ENCODE measurements at regions not wholly inside any gene's neighbourhood (a gene's known extent, or its start where the extent isn't known, plus 50 kb on each side); places are given as distances from the start of the nearest gene placed in this dataset.

DNA sequence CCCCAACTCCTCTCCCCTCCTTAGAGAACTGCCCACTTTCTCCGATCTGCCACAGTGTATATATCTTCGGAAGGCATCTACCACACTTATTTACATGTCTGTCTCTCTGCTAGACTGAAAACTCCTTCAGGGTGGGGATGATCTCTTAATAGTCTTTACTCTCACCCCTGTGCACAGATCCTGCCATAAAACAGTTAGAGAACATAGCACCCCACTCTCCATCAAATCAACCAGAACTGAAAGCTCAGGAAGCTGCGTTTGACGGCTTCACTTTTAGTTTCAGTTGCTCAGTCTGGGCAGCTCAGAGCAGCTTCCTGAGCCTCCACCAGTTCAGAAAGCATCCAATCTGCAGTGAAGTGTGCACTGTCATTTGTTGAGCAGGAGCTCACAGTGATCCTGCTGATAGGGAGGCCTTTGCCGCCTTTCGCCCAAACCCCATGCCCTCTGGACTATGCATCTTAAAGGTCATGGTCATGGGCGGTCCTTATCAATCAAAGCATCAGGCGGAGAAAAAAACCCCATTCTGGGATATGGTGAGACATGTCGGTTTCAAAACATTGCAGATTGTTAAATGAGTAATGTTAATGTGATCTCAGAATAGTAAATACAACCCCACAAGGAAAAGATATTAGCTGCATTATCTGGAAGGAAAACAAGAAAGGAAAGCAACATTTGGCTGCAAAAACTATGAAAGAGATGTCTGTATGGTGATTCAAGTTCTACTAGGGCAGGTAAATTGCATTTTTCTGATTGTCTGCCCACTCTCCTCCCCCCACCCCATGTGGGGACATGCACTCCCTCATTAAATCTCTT lies 167.1 kb upstream of the ADO start:
- intact Hi-C loops (cut with DNase I), result no loop called here
- ATAC-seq (peak; percentile 55), DNase-seq (ENCODE audit: missing footprints) (no peak)

DNA sequence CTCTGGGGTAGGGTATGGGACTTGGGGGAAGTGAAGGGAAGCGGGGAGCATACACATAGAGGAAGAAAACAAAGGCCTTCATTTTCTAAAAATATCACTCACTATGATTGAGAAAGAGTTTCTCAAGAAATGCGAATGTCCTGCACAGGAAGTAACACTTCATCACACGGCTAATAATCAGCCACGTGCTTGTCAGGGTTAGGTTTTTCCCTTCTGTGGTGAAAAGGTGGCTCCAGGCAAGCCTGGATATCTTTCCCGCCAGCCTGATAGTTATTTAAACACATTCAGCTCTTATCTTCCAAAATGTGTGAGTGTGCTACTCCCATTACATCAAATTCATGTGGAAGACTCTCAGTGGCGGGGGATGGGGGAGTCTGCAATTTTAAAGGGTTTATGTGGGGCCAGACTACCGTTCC lies 166.4 kb upstream of the ADO start:
- DNase-seq (ENCODE audit: missing footprints), result no peak
- ATAC-seq, result peak; percentile 67
- intact Hi-C loops (cut with DNase I), result no loop called here

DNA sequence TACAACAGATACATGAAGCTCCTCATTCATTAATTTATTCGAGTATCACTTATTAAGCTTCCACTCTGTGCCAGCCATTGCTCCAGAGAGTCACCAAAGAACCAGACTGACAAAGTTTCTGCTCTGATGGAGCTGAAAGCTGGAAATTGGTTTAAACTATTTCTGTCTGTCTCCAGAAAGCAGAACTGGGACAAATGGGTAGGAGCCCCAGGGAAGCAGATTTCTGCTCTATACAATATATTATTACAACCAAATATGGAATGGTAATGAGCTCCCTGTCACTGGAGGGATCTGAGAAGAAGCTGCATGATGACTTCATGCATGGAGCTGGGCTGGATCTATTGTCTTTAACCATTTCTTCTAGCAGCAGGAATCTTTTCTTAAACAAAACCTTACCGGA lies 165.4 kb upstream of the ADO start:
- intact Hi-C loops (cut with DNase I), result no loop called here
- DNase-seq (ENCODE audit: missing footprints), result no peak

DNA sequence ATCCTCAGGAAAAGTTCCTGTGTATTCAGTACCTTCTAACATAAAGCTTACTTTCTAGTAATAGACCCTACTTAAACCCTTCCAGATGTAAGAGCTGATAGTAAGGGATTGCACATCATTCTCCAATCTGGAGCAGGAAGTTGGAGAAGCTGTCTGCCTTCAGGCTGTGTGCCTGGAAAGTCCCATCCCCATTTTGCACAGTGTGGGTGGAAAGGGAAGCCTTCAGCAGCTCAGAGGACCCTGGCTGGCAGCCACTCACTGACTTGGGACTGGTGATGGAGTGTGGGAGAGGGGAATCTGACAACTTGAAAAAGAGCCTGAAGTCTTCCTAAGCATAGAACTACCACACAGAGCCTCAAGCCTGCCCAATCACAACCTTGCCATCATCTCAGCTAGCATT lies 164.1 kb upstream of the ADO start:
- no peak for ATAC-seq

More for the DNA sequence above, 165.4 kb upstream of the ADO start:
- no peak for ATAC-seq

DNA sequence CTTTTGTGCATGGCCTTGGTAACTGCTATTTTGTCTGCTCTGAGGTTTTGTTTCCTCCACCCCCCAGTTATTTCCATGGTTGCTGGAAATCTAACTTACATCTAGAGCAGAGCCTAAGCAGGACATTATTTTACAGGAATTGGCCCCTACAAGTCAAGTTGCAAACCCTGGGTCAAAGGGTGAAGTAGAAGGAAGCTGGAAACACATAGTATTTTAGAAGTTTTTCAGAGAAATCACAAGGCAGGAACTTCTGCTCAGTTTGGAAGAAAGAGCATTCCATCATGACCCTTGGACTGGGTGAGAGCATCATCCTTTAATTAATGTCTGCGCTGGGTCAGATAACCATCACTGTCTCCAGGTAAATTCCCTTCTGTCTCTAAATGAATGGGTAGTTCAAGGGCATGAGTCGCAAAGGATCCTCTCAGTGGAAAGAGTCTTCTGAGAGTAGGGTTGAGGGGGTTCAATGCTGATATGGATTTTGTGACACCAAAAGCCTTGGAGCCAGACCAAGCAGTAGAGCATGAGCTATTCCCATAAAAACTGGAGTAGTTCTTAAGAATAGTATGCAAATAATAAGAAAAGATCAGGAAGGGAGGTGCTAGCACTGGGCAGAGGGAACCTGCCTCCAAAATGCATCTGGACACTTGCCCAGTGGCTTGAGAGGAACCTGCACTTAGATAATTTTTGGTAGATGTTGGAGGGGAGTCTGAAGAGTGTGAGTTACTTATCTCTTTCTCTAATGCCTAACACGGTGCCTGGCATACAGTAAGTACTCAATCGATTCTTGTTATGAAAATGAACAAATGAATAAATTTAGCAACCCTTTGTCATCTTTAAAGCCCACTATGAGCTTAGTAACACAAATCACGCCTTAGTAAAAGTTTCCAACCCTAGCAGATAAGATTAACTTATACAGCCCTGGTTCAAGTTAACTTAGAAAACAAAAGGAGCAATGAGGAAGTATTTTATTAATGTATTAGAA lies 160.6 kb upstream of the ADO start:
- DNase-seq (ENCODE audit: missing footprints), result no peak
- no peak for ATAC-seq
- intact Hi-C loops (cut with DNase I), result no loop called here

More for the DNA sequence above, 164.1 kb upstream of the ADO start:
- intact Hi-C loops (cut with DNase I), result no loop called here
- DNase-seq (ENCODE audit: missing footprints), result no peak

DNA sequence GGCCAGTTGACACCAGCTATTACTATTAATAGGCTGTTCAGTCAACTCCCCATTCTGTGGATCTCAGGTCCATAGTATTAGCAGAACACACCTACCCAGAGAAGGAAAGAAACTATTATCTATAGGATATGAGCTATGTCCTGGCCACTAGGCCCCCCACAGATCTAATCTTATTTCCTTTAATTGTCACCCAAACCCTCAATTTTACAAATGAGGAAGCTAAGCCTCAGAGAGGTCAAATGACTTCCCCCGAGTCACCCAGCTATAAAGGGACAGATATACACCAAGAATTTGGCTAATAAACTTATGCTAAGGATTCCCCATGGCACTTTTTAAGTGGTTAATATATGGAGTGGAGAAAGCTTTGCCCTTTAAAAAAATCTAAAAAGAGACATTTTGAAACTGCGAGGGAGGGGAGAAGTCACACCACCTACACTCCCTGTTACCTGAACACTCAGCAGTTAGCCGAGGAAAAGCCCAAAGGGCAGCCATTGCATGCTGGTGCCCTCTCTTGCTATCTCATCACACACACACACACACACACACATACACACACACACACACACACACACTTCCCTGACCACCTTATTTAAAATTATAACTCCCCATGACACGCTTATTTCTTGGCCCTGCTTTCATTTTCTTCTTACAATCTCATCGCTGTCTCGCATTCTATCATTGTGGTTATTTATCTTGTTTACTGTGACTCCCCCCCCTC lies 157.0 kb upstream of the ADO start:
- ATAC-seq, result no peak
- intact Hi-C loops (cut with DNase I), result no loop called here

DNA sequence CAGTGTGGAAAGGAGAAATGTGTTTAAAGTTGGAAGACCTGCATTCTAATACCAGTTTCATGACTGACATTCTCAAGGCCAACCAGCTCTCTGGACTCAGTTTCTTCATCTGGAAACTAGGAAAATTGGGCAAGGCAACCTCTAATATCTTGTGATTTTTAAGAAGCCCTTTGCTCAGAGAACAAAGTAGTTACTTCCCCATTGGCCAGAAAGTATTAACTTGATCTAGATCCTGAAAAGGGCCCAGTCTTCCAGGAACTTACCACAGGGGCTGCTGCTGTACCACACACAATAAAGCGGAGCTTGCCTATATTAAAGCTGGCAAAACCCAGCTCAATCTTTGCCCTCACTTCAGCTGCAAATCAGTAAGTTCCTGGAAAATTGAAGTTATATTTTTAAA lies 155.6 kb upstream of the ADO start:
- intact Hi-C loops (cut with DNase I), result no loop called here
- ATAC-seq (no peak), DNase-seq (ENCODE audit: missing footprints) (no peak)

More for the DNA sequence above, 157.0 kb upstream of the ADO start:
- DNase-seq (ENCODE audit: missing footprints), result no peak

DNA sequence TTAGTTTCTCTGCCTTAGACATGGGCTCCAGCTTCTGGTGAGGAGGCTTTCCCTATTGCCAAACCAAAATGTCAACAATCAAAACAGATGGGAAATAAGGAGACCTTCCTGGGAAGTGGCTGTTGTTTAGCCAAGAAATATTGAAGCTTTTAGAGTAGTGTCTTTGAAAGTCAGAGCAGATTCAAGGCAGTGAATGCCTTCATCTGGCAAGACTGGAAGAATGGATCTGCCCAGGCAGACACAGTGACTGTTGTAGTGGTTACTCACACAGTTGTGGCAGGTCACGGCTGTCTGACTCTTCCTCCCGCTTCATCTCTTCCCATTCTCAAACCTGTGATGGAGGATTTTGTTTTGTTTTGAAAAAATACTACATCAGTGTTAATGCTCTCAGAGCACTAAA lies 154.1 kb upstream of the ADO start:
- intact Hi-C loops (cut with DNase I), result no loop called here
- DNase-seq (ENCODE audit: missing footprints) (no peak), ATAC-seq (no peak)

DNA sequence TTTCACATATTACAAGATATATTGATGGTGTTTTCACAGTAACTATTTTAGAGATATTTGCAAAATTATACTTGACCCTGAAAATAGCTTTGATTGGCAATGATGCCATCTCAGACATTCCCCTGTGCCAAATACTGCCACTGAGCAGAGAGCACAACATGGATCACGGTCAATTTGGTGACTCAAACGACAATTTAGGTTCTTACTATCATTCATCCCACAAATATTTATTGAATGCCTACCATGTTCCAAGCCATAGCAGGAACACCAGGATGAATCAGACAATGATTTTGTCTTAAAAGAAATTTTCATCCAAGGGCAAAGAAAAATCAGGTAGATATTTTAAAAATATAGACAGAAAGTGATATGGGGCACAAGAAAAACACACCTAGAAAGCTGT lies 153.2 kb upstream of the ADO start:
- DNase-seq (ENCODE audit: missing footprints), result no peak
- intact Hi-C loops (cut with DNase I), result no loop called here
- ATAC-seq, result no peak

DNA sequence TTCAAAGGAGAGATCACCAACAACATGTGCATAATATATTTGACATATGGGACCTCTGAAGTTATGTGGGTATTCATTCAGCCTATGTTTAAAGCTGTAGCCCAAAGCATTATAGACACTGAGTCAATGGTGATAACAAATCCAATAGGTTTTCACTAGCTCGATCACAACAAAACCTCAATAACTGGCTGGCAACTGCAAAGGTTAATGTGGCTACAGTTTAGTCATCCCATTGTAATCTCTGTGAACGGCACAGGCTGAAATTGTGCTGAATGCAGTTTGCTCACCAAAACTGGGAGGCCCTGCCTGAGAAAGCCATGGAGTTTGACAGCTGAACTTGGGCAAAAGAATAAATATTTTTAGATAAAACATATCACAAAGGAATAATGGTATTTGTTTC lies 152.4 kb upstream of the ADO start:
- DNase-seq (ENCODE audit: missing footprints) (no peak), ATAC-seq (no peak)
- intact Hi-C loops (cut with DNase I), result no loop called here

DNA sequence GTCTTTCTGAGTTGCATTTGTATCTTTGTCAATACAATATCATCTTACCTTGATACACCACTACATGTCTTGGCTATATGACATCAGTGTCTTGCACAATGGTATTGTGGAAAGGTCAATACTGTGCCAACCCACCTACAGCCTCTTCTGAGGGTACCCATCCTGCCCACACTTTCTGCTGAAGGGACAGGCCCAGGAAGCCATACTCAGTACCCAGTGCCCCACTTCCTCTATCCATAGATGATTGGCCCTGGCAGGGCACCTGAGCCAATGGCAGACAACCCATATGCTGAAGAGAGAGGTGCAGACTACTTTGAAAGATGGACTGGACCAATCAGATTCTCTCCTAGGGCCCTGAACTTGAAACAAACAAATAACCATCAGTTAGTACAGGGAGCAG lies 152.0 kb upstream of the ADO start:
- intact Hi-C loops (cut with DNase I), result no loop called here
- DNase-seq (ENCODE audit: missing footprints) (no peak), ATAC-seq (no peak)

DNA sequence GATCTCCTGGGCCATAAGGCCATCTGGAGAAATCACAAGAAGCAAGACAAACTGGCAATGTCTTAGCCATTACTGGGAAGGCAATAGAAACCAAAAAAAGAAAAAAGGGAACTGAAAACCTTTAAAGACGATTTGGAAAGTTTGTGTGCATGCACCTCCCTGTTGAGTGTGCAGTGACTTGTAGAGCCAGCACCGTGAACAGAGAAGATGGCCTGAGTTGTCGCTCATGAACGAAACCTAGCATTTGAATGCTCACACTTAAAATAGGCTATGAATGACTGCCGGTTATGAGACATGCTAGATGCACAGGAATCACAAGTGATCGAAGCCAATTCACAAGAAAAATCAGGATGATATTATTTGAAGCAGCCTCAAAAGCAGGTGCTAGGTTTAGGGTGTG lies 151.3 kb upstream of the ADO start:
- DNase-seq (ENCODE audit: missing footprints), result no peak
- no peak for ATAC-seq
- intact Hi-C loops (cut with DNase I), result no loop called here

DNA sequence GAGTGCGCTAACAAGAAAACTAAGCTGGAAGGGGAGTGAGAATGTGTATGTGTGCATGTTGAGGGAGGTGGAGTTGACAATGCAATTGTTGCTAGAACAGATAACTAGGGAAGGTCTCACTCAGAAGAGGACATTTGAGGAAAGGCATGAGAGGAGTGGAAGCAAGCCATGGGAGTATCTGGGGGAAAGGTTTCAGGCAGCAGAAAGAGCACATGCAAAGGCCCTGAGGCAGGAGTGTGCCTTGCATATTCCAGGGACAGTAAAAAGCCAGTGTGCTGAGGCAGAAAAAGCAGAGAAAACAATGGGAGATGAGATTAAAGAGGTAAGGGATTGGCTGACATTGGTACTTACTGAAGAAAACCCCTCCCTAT lies 149.6 kb upstream of the ADO start:
- DNase-seq (ENCODE audit: missing footprints) (no peak), ATAC-seq (no peak)
- intact Hi-C loops (cut with DNase I), result no loop called here

DNA sequence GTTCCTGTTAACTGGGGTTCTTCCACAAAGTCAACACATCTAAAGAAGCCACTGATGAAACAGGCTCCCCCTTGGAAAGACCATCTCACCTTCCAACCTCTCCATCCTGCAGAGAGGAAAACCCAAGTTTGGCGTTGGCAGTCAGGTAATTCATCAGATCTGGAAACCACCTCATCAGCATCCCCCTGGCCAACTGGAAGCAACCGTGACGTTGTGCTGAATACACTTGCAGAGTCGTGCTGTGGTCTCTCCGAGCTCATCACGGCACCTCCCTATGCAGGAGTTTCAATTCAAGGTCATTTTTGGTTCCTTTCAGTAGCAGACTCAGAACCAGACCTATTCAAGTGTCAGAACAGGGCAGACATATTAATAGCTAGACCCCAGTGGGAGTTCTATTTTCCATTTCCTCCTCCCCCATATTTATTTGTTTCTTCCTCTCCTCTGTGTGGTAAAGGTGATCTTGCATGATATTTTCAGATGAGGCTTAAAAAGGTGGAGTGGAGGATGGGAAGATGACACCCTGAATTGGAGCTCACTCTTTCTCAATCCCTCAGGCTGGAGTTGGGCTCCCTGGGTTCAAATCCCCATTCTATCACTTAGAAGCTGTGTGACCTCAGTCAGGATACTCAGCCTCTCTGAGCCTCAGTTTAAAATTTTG lies 149.1 kb upstream of the ADO start:
- intact Hi-C loops (cut with DNase I), result no loop called here
- DNase-seq (ENCODE audit: missing footprints) (no peak), ATAC-seq (no peak)

DNA sequence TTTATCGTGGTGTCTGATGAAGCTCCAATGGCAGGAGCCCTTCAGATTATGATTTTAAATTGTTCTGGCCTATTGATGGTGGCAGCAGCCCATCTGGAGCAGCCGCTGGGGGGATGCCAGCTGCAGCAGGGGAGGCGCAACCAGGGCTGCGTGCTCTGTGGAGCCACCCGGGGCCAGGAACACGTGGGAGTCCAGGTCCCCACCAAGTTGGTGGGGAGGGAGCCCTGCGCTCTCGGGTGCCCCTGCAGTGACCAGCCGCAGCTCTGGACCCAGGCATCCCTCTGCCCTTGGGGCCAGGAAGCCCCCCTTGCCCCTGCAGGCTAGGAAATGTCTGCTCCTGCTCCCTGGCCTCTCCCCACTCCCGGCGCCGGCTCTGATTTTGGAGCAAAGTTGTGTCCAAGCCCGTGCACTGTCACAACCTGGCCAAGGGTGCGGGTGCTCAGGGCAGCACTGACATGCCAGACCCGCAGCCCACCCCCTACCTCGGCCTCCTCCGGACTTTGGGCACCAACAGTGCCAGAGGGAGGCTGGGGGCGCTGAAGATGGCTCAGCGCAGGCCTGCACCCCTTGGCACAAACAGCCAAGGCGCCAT lies 147.2 kb upstream of the ADO start:
- ATAC-seq, result no peak
- intact Hi-C loops (cut with DNase I), result no loop called here
- no peak for DNase-seq (ENCODE audit: missing footprints)

DNA sequence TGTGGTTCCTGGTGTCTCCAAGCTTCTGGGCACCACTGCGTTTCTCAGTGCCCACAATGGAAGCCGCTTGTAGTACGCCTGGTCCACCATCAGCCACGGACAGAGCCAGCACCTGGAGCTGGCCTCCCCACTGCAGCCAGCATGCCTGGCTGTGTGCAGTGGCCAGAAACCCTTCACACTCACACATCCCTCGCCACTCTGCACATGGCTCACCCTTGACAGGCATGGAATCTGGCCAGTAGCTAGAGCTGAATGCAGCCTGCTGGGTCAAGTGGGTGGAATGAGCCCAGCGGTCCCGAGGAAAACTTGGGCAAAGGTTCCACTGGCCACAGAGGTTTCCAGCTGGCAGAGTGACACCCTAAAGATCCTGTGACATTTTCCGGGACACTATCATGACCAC lies 146.0 kb upstream of the ADO start:
- peak; percentile 95 for ATAC-seq
- peak; percentile 70 for DNase-seq (ENCODE audit: missing footprints)

DNA sequence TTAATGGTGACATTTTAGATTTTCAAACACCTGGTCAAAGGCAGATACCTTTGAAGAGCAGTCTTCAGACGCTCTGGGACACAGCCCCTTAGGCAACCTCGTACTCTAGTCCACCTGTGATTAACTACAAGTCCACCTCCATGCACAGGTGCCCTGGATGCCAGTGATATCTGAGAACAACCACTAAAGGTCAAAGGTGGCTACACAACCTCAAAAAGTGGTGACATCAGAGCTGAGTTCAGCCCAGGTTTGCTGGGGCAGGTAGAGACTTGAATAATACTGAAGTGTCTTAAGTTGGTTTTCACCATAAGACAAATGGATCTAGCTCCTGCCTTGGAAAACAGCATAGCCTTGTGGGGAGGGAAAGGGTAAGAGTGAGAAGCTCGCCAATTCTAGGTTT lies 143.4 kb upstream of the ADO start:
- ATAC-seq (no peak), DNase-seq (ENCODE audit: missing footprints) (no peak)
- intact Hi-C loops (cut with DNase I), result no loop called here

More for the DNA sequence above, 146.0 kb upstream of the ADO start:
- intact Hi-C loops (cut with DNase I), result no loop called here

DNA sequence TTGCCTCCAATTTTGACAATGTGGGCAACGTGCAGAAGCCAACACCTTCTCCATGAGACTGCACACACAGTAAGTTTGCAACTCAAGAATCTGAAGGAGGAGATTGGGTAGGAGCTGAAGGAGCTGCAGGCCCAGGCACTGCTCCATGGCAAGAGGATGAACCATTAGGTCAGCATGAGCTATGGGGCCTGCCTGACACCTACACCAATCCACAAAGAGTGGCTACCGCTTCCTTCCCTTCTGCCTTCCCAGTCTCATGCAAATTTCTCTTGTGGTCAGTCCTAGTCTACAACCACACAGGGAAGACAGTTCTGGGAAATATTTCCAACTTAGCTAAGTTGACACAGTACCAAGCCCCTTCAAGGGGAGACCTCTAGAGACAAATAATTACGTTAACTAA lies 142.0 kb upstream of the ADO start:
- ATAC-seq, result no peak
- DNase-seq (ENCODE audit: missing footprints), result no peak
- intact Hi-C loops (cut with DNase I), result no loop called here

DNA sequence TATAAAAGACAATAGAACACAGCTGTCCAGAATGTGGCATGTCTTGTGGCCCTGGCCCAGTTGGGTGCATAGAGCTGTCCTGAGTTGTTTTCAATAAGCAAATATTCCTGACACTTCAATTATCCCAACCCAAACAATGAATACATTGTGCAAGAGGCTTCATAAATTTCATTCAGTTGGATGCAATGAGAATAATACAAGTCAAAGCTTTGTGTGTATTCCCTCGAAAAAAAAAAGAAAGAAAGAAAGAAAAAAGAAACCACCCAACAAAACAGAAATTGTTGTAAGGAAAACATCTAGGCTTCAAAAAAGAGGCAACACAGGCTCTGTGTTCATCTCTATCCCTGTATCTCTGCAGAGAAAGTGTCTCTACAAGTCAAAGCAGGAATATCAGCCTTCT lies 138.7 kb upstream of the ADO start:
- DNase-seq (ENCODE audit: missing footprints) (no peak), ATAC-seq (no peak)
- intact Hi-C loops (cut with DNase I), result no loop called here
